H1 (cell line): ENCODE measurements at regions not wholly inside any gene's neighbourhood (a gene's known extent, or its start where the extent isn't known, plus 50 kb on each side); places are given as distances from the start of the nearest gene placed in this dataset.
A peak's percentile ranks its signal among the peaks of the same experiment; 100 is the strongest.

Source experiments
- CTCF ChIA-PET: fragments of 300-600 bp; sonication (Branson Sonifier 250); formaldehyde crosslinking; loops from one replicate; lab custom pipeline; 2021; ENCODE audit not compliant: partially characterized antibody; lab: Charles Lee
- POLR2A ChIA-PET: fragments of 300-600 bp; sonication (Branson Sonifier 250); formaldehyde crosslinking; loops from one replicate; lab custom pipeline; 2021; ENCODE audit warnings: inconsistent platforms; ENCODE audit not compliant: partially characterized antibody; lab: Charles Lee
- DNase-seq, 2 experiments: peaks; one replicate each; pipeline versions ENCODE4 v3.0.0 to v3.0.0-alpha.2; 2010 to 2022; ENCODE audit warnings: low spot score in 2 of 2, low read depth in 1 of 2, mixed read lengths in 1 of 2
- FAIRE-seq: peaks from 2 replicates; lab custom pipeline; 2011; peaks lifted over from hg19 to GRCh38; lab: Jason Lieb, UNC
- H2AFZ ChIP-seq: 2 replicates; pipeline ENCODE4 v1.8.1; 2012; ENCODE audit warnings: low read length, inconsistent platforms
- H2AK5ac ChIP-seq: 2 replicates; pipeline ENCODE4 v1.6.1; 2013; ENCODE audit warnings: low read depth, low read length
- H2BK120ac ChIP-seq: replicated peaks from 2 replicates; pipeline ENCODE3; 2013; ENCODE audit warnings: low read depth, low read length, inconsistent platforms
- H2BK12ac ChIP-seq: 2 replicates; pipeline ENCODE4 v1.6.1; 2013; ENCODE audit warnings: low read depth, low read length
- H2BK15ac ChIP-seq: 2 replicates; pipeline ENCODE4 v1.6.1; 2013; ENCODE audit warnings: low read length
- H2BK20ac ChIP-seq: 2 replicates; pipeline ENCODE4 v1.6.1; 2013; ENCODE audit warnings: low read length
- H2BK5ac ChIP-seq: 2 replicates; pipeline ENCODE4 v1.6.1; 2013; ENCODE audit warnings: low read depth, low read length
- H3K14ac ChIP-seq: 2 replicates; pipeline ENCODE4 v1.6.1; 2013; ENCODE audit warnings: inconsistent platforms; ENCODE audit not compliant: insufficient read length
- H3K18ac ChIP-seq: 2 replicates; pipeline ENCODE4 v1.6.1; 2013; ENCODE audit warnings: low read length; ENCODE audit errors: extremely low read depth
- H3K23ac ChIP-seq: 2 replicates; pipeline ENCODE4 v1.6.1; 2013; ENCODE audit warnings: inconsistent platforms; ENCODE audit not compliant: insufficient read length
- H3K23me2 ChIP-seq: 2 replicates; pipeline ENCODE4 v1.6.1; 2013; ENCODE audit warnings: low read depth, low read length
- H3K27ac ChIP-seq: 2 replicates; pipeline ENCODE4 v1.6.1; 2011; ENCODE audit warnings: low read depth, low read length, inconsistent platforms
- H3K27me3 ChIP-seq, 4 experiments: replicated peaks in 1 of 4; 1 replicate in 1 of 4; 2 replicates in 3 of 4; pipeline versions ENCODE4 v1.6.1 to v1.8.1; 2011 to 2013; ENCODE audit warnings: low read length in 3 of 4, mild to moderate bottlenecking in 3 of 4, inconsistent platforms in 2 of 4, mixed read lengths in 2 of 4, moderate library complexity in 1 of 4; ENCODE audit not compliant: control insufficient read depth in 3 of 4, insufficient read depth in 3 of 4; ENCODE audit errors: extremely low read depth in 1 of 4
- H3K36me3 ChIP-seq, 4 experiments: 2 replicates each; pipeline versions ENCODE4 v1.6.1 to v1.8.1; 2011 to 2013; ENCODE audit warnings: mild to moderate bottlenecking in 4 of 4, low read length in 3 of 4, moderate library complexity in 2 of 4, control low read depth in 1 of 4, inconsistent platforms in 1 of 4; ENCODE audit not compliant: insufficient read depth in 4 of 4, control insufficient read depth in 2 of 4
- H3K4ac ChIP-seq: replicated peaks from 2 replicates; pipeline ENCODE3; 2013; ENCODE audit warnings: low read length, low read depth, mixed read lengths, inconsistent platforms; ENCODE audit not compliant: insufficient read length
- H3K4me1 ChIP-seq, 4 experiments: replicated peaks in 1 of 4; 1 replicate in 1 of 4; 2 replicates in 3 of 4; pipeline versions ENCODE4 v1.6.1 to v1.8.1; 2011 to 2013; ENCODE audit warnings: low read length in 3 of 4, inconsistent platforms in 2 of 4, mixed read lengths in 1 of 4; ENCODE audit not compliant: insufficient read depth in 4 of 4, control insufficient read depth in 3 of 4
- H3K4me2 ChIP-seq, 2 experiments: 2 replicates each; pipeline versions ENCODE4 v1.6.1 to v1.8.1; 2011 to 2013; ENCODE audit warnings: low read depth in 2 of 2, low read length in 2 of 2, control low read depth in 1 of 2, inconsistent platforms in 1 of 2, mild to moderate bottlenecking in 1 of 2; ENCODE audit not compliant: insufficient read depth in 1 of 2
- H3K4me3 ChIP-seq, 4 experiments: fragments of 200-600, 300-600 bp in 1 of 4; sonication (generic), shearing (Covaris generic), sonication (Bioruptor Twin) in 1 of 4; 2 replicates each; pipeline versions ENCODE4 v1.5.1 to v1.8.1; 2011 to 2016; ENCODE audit warnings: low read length in 4 of 4, low read depth in 3 of 4, control low read depth in 2 of 4, inconsistent platforms in 2 of 4, mild to moderate bottlenecking in 2 of 4, mixed read lengths in 1 of 4, moderate library complexity in 1 of 4; ENCODE audit not compliant: insufficient read depth in 2 of 4; ENCODE audit errors: extremely low read depth in 1 of 4
- H3K56ac ChIP-seq: replicated peaks from 2 replicates; pipeline ENCODE3; 2013; ENCODE audit warnings: low read depth, mild to moderate bottlenecking, mixed read lengths, low read length, inconsistent platforms; ENCODE audit not compliant: insufficient read length
- H3K79me1 ChIP-seq: 2 replicates; pipeline ENCODE4 v1.6.1; 2013; ENCODE audit warnings: low read depth, low read length, control low read depth
- H3K79me2 ChIP-seq, 2 experiments: 2 replicates each; pipeline versions ENCODE4 v1.6.1 to v1.8.1; 2012 to 2013; ENCODE audit warnings: low read length in 2 of 2, mild to moderate bottlenecking in 2 of 2, inconsistent platforms in 1 of 2; ENCODE audit not compliant: insufficient read depth in 2 of 2, control insufficient read depth in 1 of 2
- H3K9ac ChIP-seq, 4 experiments: replicated peaks in 1 of 4; 1 replicate in 1 of 4; 2 replicates in 3 of 4; pipeline versions ENCODE4 v1.6.1 to v1.8.1; 2011 to 2013; ENCODE audit warnings: low read depth in 3 of 4, low read length in 3 of 4, control low read depth in 2 of 4, mild to moderate bottlenecking in 2 of 4, moderate library complexity in 2 of 4, inconsistent platforms in 1 of 4; ENCODE audit errors: extremely low read depth in 1 of 4
- H3K9me3 ChIP-seq, 2 experiments: 2 replicates each; pipeline versions ENCODE4 v1.6.1 to v1.8.1; 2012 to 2013; ENCODE audit warnings: mild to moderate bottlenecking in 2 of 2, moderate library complexity in 2 of 2, control low read depth in 1 of 2, inconsistent platforms in 1 of 2, low read depth in 1 of 2, low read length in 1 of 2, mixed read lengths in 1 of 2; ENCODE audit not compliant: insufficient read depth in 2 of 2
- H4K20me1 ChIP-seq, 2 experiments: replicated peaks in 1 of 2; 2 replicates each; pipeline versions ENCODE3 to v1.8.1; 2011 to 2013; ENCODE audit warnings: inconsistent platforms in 2 of 2, low read length in 2 of 2, mild to moderate bottlenecking in 1 of 2; ENCODE audit not compliant: insufficient read depth in 2 of 2, control insufficient read depth in 1 of 2
- H4K5ac ChIP-seq: 2 replicates; pipeline ENCODE4 v1.6.1; 2013; ENCODE audit warnings: low read length, low read depth, mixed read lengths, inconsistent platforms; ENCODE audit not compliant: insufficient read length
- H4K8ac ChIP-seq: 2 replicates; pipeline ENCODE4 v1.8.0; 2013; ENCODE audit warnings: mild to moderate bottlenecking, moderate library complexity, low read length, inconsistent platforms; ENCODE audit not compliant: insufficient read depth; ENCODE audit errors: extremely low read depth
- H4K91ac ChIP-seq: replicated peaks from 2 replicates; pipeline ENCODE3; 2013; ENCODE audit warnings: low read length, mixed read lengths, inconsistent platforms; ENCODE audit not compliant: insufficient read length
- CBX5 ChIP-seq: fragments of 300-800, 300-1000 bp; sonication (generic); IDR thresholded peaks from 2 replicates; pipeline ENCODE4 v1.7.1; 2016; ENCODE audit warnings: antibody characterized with exemption, low read length, low read depth
- CBX8 ChIP-seq: fragments of 300-800, 300-1000 bp; sonication (generic); IDR thresholded peaks from 2 replicates; pipeline ENCODE4 v1.7.1; 2016; ENCODE audit warnings: low read depth, low read length, borderline replicate concordance
- CTBP2 ChIP-seq: IDR thresholded peaks from 2 replicates; pipeline ENCODE4 v1.7.0; 2011; ENCODE audit warnings: borderline replicate concordance, mild to moderate bottlenecking, moderate library complexity, mixed read lengths, low read length; ENCODE audit not compliant: insufficient read depth, insufficient read length
- E2F6 ChIP-seq: IDR thresholded peaks from 2 replicates; pipeline ENCODE4 v1.6.1; 2012; ENCODE audit warnings: inconsistent platforms
- FOSL1 ChIP-seq: IDR thresholded peaks from 2 replicates; pipeline ENCODE4 v1.6.1; 2011; ENCODE audit warnings: mild to moderate bottlenecking, low read depth, low read length, moderate library complexity; ENCODE audit not compliant: insufficient read depth
- GABPA ChIP-seq: IDR thresholded peaks from 2 replicates; pipeline ENCODE4 v1.6.1; 2011; ENCODE audit warnings: mild to moderate bottlenecking, low read length, moderate library complexity, borderline replicate concordance; ENCODE audit not compliant: insufficient read depth
- POLR2A ChIP-seq, 2 experiments: IDR thresholded peaks; 1 replicate in 1 of 2; 2 replicates in 1 of 2; pipeline ENCODE4 v1.6.1; 2011; ENCODE audit warnings: low read depth in 2 of 2, low read length in 2 of 2, mild to moderate bottlenecking in 2 of 2; ENCODE audit errors: control extremely low read depth in 1 of 2
- SP1 ChIP-seq: IDR thresholded peaks from 2 replicates; pipeline ENCODE4 v1.6.1; 2011; ENCODE audit warnings: low read depth, low read length
- WGBS, 2 experiments: shearing (Covaris generic) in 1 of 2; methylation state at CpG; one replicate each; pipeline versions ENCODE4 v1.1.6 to v1.1.7; 2013 to 2015; ENCODE audit warnings: low lambda C conversion rate in 2 of 2, mixed read lengths in 2 of 2, inconsistent platforms in 1 of 2, low coverage in 1 of 2, missing lambda C conversion rate in 1 of 2; ENCODE audit not compliant: insufficient replicate concordance in 2 of 2, insufficient coverage in 1 of 2, insufficient read length in 1 of 2; ENCODE audit errors: extremely low coverage in 1 of 2, missing lambda C conversion rate in 1 of 2; 5-methylcytosine and 5-hydroxymethylcytosine counted together
- TF ChIP-seq, protein P1 (sequence below): IDR thresholded peaks from 2 replicates; pipeline ENCODE4 v1.6.1; 2011; ENCODE audit warnings: low read depth, mild to moderate bottlenecking, low read length; ENCODE audit not compliant: insufficient read depth

DNA sequence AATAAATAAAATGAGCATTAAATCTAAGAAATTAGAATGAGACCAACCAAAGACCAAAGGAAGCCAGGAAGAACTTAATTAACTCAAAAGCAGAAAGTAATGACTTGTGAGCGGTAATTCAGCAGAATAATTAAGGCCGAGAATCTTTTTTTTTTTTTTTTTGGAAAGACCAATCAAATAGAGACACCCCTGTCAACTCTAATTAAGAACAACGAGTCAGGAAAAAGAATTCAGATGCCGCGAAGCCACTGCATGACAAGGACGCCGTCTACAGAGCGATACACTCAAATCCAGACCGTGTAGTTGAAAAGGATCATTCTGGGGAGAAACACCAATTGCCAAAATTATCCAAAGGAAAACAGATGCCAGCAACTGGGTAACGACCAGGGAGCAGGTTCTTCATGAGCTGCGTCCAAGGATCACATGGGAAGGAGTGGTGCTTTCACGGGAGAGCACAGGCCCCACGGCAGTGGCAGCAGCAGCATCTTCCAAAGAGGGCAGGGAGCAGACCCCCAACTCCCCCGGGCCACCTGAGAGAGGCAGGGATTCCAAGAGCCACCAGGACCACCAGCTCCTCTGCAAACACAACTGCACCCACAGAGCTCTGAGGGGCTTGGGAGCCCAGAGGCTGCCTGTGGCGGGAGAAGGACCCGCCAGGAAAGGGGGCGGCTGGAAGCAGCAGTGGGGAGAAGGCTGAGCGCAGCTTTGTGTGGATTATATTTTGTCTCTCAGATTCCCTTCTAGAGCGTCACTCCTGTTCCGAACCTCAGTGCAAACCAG is 469.8 kb downstream of the BRD1 start:
- ChIA-PET POLR2A (no interaction called here), CTCF (interaction anchor here (0.6 kb wide), 1 partner anchor 838 kb away, joined by 3 read pairs; no protein-coding TSS in a partner anchor)
- Histone ChIP-seq H3K4ac (no peak overlapping the region), H4K8ac (no peak overlapping the region), H3K27me3 (no peaks in the 10 kb centered on the region), H2BK15ac (no peak overlapping the region), H4K5ac (no peak overlapping the region), H3K56ac (no peak overlapping the region), H3K23ac (no peak overlapping the region), H2BK12ac (no peak overlapping the region), H2BK20ac (no peak overlapping the region), H4K20me1 (peaks cover 0 to 2% of the 10 kb centered on the region in 2 experiments), H3K4me3 (no peak overlapping the region), H4K91ac (no peak overlapping the region), H3K9me3 (no peaks in the 10 kb centered on the region), H2AFZ (no peak overlapping the region; the same call in 1 of the 2 replicates), H3K4me1 (no peaks in the 10 kb centered on the region), H3K18ac (no peak overlapping the region), H3K27ac (no peak overlapping the region), H2BK120ac (no peak overlapping the region), H3K9ac (no peak overlapping the region), H2BK5ac (no peak overlapping the region), H3K14ac (no peak overlapping the region), H3K79me1 (no peaks in the 10 kb centered on the region), H3K79me2 (no peaks in the 10 kb centered on the region), H3K23me2 (no peaks in the 10 kb centered on the region), H3K4me2 (no peak overlapping the region), H3K36me3 (no peaks in the 10 kb centered on the region), H2AK5ac (no peak overlapping the region)
- 82% methylated on average over 19 of the region's 20 CpGs; no CpG with 5 or more reads in 1 of the 2 experiments for WGBS, 2 experiments
- FAIRE-seq (no peak), DNase-seq (peak in 1 of 2 experiments; percentile 38)
- no peak for TF ChIP-seq CBX5
- TF ChIP-seq, protein P1, sequence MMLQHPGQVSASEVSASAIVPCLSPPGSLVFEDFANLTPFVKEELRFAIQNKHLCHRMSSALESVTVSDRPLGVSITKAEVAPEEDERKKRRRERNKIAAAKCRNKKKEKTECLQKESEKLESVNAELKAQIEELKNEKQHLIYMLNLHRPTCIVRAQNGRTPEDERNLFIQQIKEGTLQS: no peak
- no peak for TF ChIP-seq CBX8
- TF ChIP-seq E2F6: no peak
- no peak for TF ChIP-seq FOSL1
- TF ChIP-seq POLR2A (IDR thresholded peaks at IDR 0.05; ENCODE audit: control extremely low read depth in 1 of 2, low read depth in 2 of 2, low read length in 2 of 2): no peak
- no peak for TF ChIP-seq CTBP2
- TF ChIP-seq SP1: no peak
- TF ChIP-seq GABPA: no peak
